Peyer's patch (tissue), 4 donors: ENCODE measurements at regions not wholly inside any gene's neighbourhood (a gene's known extent, or its start where the extent isn't known, plus 50 kb on each side); places are given as distances from the start of the nearest gene placed in this dataset.

Source experiments
- POLR2A ChIP-seq, 2 donors: fragments of 450-650 bp; IDR thresholded peaks; one replicate each; pipeline ENCODE4 v1.5.1; 2017; ENCODE audit warnings: antibody characterized with exemption in 2 of 2, mild to moderate bottlenecking in 2 of 2, moderate library complexity in 2 of 2
- TF ChIP-seq, protein P1 (sequence below), 6 experiments: fragments of 450-650 bp in 4 of 6; fragments of 200-600 bp in 2 of 6; sonication (generic) in 1 of 6; IDR thresholded peaks; one replicate each; pipeline ENCODE4 v1.5.1; 2017 to 2019; ENCODE audit warnings: antibody characterized with exemption in 6 of 6, mild to moderate bottlenecking in 3 of 6, moderate library complexity in 1 of 6

DNA sequence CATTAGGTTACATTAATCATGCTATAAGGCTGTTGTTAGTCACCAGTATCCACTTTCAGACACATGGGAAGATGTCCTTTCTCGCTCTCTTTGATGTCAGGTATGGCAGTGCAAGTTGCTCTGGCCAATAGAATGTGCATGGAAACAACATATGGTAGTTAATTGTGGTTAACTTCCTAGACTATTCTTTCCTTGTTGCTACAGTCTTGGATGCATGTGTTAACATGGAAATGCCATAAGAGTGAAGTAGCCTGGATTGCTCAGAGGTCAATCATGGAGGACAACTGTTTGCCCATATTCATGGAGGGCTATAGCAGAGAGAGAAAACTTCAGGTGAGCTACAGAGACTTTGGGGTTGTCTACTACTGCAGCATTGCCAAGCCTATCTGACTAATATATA is 245.8 kb upstream of the GAS1 start:
- TF ChIP-seq POLR2A (IDR thresholded peaks at IDR 0.05): no peak
- TF ChIP-seq, protein P1, sequence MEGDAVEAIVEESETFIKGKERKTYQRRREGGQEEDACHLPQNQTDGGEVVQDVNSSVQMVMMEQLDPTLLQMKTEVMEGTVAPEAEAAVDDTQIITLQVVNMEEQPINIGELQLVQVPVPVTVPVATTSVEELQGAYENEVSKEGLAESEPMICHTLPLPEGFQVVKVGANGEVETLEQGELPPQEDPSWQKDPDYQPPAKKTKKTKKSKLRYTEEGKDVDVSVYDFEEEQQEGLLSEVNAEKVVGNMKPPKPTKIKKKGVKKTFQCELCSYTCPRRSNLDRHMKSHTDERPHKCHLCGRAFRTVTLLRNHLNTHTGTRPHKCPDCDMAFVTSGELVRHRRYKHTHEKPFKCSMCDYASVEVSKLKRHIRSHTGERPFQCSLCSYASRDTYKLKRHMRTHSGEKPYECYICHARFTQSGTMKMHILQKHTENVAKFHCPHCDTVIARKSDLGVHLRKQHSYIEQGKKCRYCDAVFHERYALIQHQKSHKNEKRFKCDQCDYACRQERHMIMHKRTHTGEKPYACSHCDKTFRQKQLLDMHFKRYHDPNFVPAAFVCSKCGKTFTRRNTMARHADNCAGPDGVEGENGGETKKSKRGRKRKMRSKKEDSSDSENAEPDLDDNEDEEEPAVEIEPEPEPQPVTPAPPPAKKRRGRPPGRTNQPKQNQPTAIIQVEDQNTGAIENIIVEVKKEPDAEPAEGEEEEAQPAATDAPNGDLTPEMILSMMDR (IDR thresholded peaks at IDR 0.05): no peak
